ENCODE measurements at regions not wholly inside any gene's neighbourhood (a gene's known extent, or its start where the extent isn't known, plus 50 kb on each side); places are given as distances from the start of the nearest gene placed in this dataset.

GRCh38 chr4:66416425-66416824 lies 746.1 kb upstream of the EPHA5 start:
- Histone ChIP-seq H3K36me3 (replicated peaks in 1 of 2; ENCODE audit: control insufficient read depth in 1 of 2, insufficient read depth in 2 of 2, low read length in 2 of 2) (no peaks in the 10 kb centered on the region), H3K27ac (ENCODE audit: extremely low read length, insufficient read depth, low read length) (no peak overlapping the region), H3K9me3 (ENCODE audit: low read length) (peaks cover 7% of the 10 kb centered on the region; the same call in 1 of the 2 replicates), H3K4me2 (ENCODE audit: low read depth, low read length) (no peak overlapping the region), H3K4me3 (replicated peaks in 1 of 3; ENCODE audit: insufficient read depth in 1 of 3, low read depth in 2 of 3, low read length in 3 of 3) (no peak overlapping the region), H2AFZ (ENCODE audit: low read length) (no peak overlapping the region), H3K27me3 (ENCODE audit: control insufficient read depth in 1 of 2, insufficient read depth in 2 of 2, low read length in 2 of 2) (no peaks in the 10 kb centered on the region), H3K79me2 (ENCODE audit: insufficient read depth, low read length) (no peaks in the 10 kb centered on the region), H3K4me1 (ENCODE audit: insufficient read depth, low read length) (no peaks in the 10 kb centered on the region), H3K9ac (ENCODE audit: insufficient read depth, low read depth, low read length) (no peak overlapping the region), H4K20me1 (ENCODE audit: insufficient read depth, low read length) (no peaks in the 10 kb centered on the region)
- no peak for TF ChIP-seq ZNF709 (CRISPR knock-in tag; IDR thresholded peaks at IDR 0.05)
- TF ChIP-seq CBFB (CRISPR knock-in tag; IDR thresholded peaks at IDR 0.05): no peak
- no peak for TF ChIP-seq ZNF788 (CRISPR knock-in tag; IDR thresholded peaks at IDR 0.05; ENCODE audit: borderline replicate concordance)
- no peak for TF ChIP-seq ZNF251 (CRISPR knock-in tag; IDR thresholded peaks at IDR 0.05)
- TF ChIP-seq ZNF350 (CRISPR knock-in tag; IDR thresholded peaks at IDR 0.05; ENCODE audit: borderline replicate concordance, low read depth): no peak
- TF ChIP-seq ZNF414 (CRISPR knock-in tag; IDR thresholded peaks at IDR 0.05): no peak
- TF ChIP-seq FUBP1 (CRISPR knock-in tag; IDR thresholded peaks at IDR 0.05; ENCODE audit: borderline replicate concordance): no peak
- TF ChIP-seq ZNF607 (CRISPR knock-in tag; IDR thresholded peaks at IDR 0.05; ENCODE audit: borderline replicate concordance): no peak
- no peak for TF ChIP-seq ZBTB7B (CRISPR knock-in tag; IDR thresholded peaks at IDR 0.05)
- no peak for FAIRE-seq
- ChIA-PET CTCF (ENCODE audit: low intra/inter-chr PET ratio, low total read pairs) (no interaction called here), POLR2A (no interaction called here)
- DNase-seq (ENCODE audit: low spot score): no peak
- WGBS (ENCODE audit: low lambda C conversion rate): 2% methylated on average over 4 of the region's 4 CpGs
- intact Hi-C loops (cut with micrococcal nuclease; ENCODE audit: unreplicated experiment) (no loop called here), in situ Hi-C loops (cut with HindIII; ENCODE audit: extremely low pct_ligation_motif_present, low pct_unique_long_range_greater_than_20kb) (no loop called here)
- BruUV-seq (replicated peaks): no TSS peak
- ATAC-seq: no peak

Data from HepG2 (cell line).